ENCODE measurements at regions not wholly inside any gene's neighbourhood (a gene's known extent, or its start where the extent isn't known, plus 50 kb on each side); places are given as distances from the start of the nearest gene placed in this dataset.
"Not testable (repeated sequence)": the region's sequence is repeated elsewhere in the genome, so short reads cannot be mapped to it uniquely, and the experiment has no call there.

- no peak for DNase-seq (ENCODE audit: low spot score)
These were observed 252.9 kb upstream of the CBLB start for GRCh38 chr3:106121491-106122289.

- DNase-seq (ENCODE audit: low spot score): no peak
These were observed 256.0 kb upstream of the CBLB start for GRCh38 chr3:106124818-106125217.

GRCh38 chr3:106125321-106125720 lies 256.5 kb upstream of the CBLB start:
- no peak for DNase-seq (ENCODE audit: low spot score)

- no peak for DNase-seq (ENCODE audit: low spot score)
These were observed 257.4 kb upstream of the CBLB start for GRCh38 chr3:106126067-106126845.

- no peak for DNase-seq (ENCODE audit: low spot score)
These were observed 258.0 kb upstream of the CBLB start for GRCh38 chr3:106126846-106127235.

GRCh38 chr3:106129939-106130338 lies 261.1 kb upstream of the CBLB start:
- DNase-seq (ENCODE audit: low spot score): no peak

- no peak for DNase-seq (ENCODE audit: low spot score)
These were observed 261.8 kb upstream of the CBLB start for GRCh38 chr3:106130384-106131198.

GRCh38 chr3:106135451-106136160 lies 266.8 kb upstream of the CBLB start:
- DNase-seq (ENCODE audit: low spot score): no peak

GRCh38 chr3:106139826-106140225 lies 271.0 kb upstream of the CBLB start:
- DNase-seq (ENCODE audit: low spot score): no peak

- DNase-seq (ENCODE audit: low spot score): no peak
These were observed 271.6 kb upstream of the CBLB start for GRCh38 chr3:106140431-106140830.

- no peak for DNase-seq (ENCODE audit: low spot score)
These were observed 275.2 kb upstream of the CBLB start for GRCh38 chr3:106144030-106144429.

GRCh38 chr3:106148440-106149082 lies 279.7 kb upstream of the CBLB start:
- not testable (repeated sequence) for DNase-seq (ENCODE audit: low spot score)

GRCh38 chr3:106157411-106157810 lies 288.6 kb upstream of the CBLB start:
- DNase-seq (ENCODE audit: low spot score): no peak

GRCh38 chr3:106160396-106160795 lies 291.6 kb upstream of the CBLB start:
- DNase-seq (ENCODE audit: low spot score): no peak

GRCh38 chr3:106161246-106161645 lies 292.4 kb upstream of the CBLB start:
- no peak for DNase-seq (ENCODE audit: low spot score)

GRCh38 chr3:106167728-106168127 lies 298.9 kb upstream of the CBLB start:
- DNase-seq (ENCODE audit: low spot score): no peak

- DNase-seq (ENCODE audit: low spot score): no peak
These were observed 300.3 kb upstream of the CBLB start for GRCh38 chr3:106168962-106169750.

- no peak for DNase-seq (ENCODE audit: low spot score)
These were observed 301.8 kb upstream of the CBLB start for GRCh38 chr3:106170636-106171035.

GRCh38 chr3:106172101-106172500 lies 303.3 kb upstream of the CBLB start:
- no peak for DNase-seq (ENCODE audit: low spot score)

- no peak for DNase-seq (ENCODE audit: low spot score)
These were observed 304.0 kb upstream of the CBLB start for GRCh38 chr3:106172780-106173179.

- DNase-seq (ENCODE audit: low spot score): no peak
These were observed 306.5 kb upstream of the CBLB start for GRCh38 chr3:106175276-106175675.

All from LoVo (cell line).